Central memory CD8-positive, alpha-beta T cell (primary cell): ENCODE measurements at regions not wholly inside any gene's neighbourhood (a gene's known extent, or its start where the extent isn't known, plus 50 kb on each side); places are given as distances from the start of the nearest gene placed in this dataset.

Experiments
- ATAC-seq: fragments of 150-1000 bp; cut with Tn5 transposase; replicated peaks from 2 replicates; pipeline ENCODE4 v1.10.0; 2022; ENCODE audit warnings: mild to moderate bottlenecking, moderate FRiP score, moderate number of reproducible peaks; ENCODE audit not compliant: poor library complexity, severe bottlenecking; ENCODE audit errors: extremely low read depth
- DNase-seq, 2 donors: peaks; one replicate each; pipeline ENCODE4 v3.0.0; 2021; ENCODE audit warnings: low spot score in 2 of 2
- H3K27ac Mint-ChIP-seq: one replicate; pipeline ENCODE4 v1.8.0; 2022; ENCODE audit warnings: low read depth, mild to moderate bottlenecking, moderate library complexity, mixed read lengths
- H3K27me3 Mint-ChIP-seq: one replicate; pipeline ENCODE4 v1.8.0; 2022; ENCODE audit warnings: mixed read lengths
- H3K36me3 Mint-ChIP-seq: one replicate; pipeline ENCODE4 v1.8.0; 2022; ENCODE audit warnings: mild to moderate bottlenecking, moderate library complexity, mixed read lengths; ENCODE audit not compliant: insufficient read depth
- H3K4me1 Mint-ChIP-seq: one replicate; pipeline ENCODE4 v1.8.0; 2022; ENCODE audit warnings: mixed read lengths
- H3K4me3 Mint-ChIP-seq: one replicate; pipeline ENCODE4 v1.8.0; 2022; ENCODE audit warnings: mild to moderate bottlenecking, moderate library complexity, mixed read lengths
- H3K9me3 Mint-ChIP-seq: one replicate; pipeline ENCODE4 v1.8.0; 2022; ENCODE audit warnings: mixed read lengths

DNA sequence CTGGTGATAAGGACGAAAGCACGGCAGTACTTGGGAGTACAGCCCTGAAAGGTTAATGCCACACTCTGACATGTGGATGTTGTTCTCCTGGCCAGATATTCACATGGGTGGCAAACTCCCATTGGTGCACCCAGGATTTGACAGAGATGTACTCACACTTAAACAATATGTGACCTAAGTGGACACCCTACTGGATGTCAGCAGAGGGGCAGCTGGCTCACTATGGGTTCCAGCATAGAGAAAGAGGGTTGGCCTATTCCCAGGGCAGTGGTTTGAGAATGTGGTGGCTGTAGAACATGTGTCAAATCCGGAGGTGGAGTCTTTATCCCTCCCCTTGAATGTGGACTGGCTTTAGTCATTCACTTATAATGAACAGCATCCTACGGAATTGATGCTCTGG, 333.2 kb downstream of the DHX35 start:
- Mint-ChIP-seq H3K36me3 (no peaks in the 10 kb centered on the region), H3K4me3 (no peak overlapping the region), H3K27me3 (peaks cover 22% of the 10 kb centered on the region), H3K27ac (no peak overlapping the region), H3K4me1 (no peaks in the 10 kb centered on the region), H3K9me3 (no peaks in the 10 kb centered on the region)
- ATAC-seq (no peak), DNase-seq (no peak)

DNA sequence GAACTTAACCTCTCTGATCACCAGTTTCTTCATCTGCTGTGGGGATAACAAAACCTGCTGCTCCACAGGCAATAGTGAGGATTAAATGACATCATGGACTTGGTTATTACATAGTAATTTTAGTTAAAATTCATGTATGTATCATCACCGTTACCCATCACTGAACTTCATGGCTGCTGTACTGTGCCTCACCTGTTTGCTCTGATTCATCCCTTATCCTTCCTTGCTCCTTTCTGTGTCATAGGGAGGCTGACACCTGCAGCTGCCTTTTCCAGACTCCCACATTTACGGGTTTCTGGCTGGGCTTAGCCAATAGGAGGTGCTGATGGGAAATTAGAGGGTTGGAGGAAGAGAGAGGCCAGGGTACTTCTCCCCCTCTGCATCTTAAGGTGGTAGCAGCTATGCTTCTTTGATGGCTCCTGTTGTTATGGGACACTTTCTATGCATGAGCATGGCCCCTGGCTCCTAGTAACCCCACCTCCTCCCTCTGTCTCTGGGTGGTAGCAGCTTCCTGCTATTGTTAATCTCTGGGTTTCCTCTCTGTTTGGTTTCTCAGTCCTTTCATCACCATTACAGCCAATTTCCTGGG, 332.1 kb downstream of the DHX35 start:
- no peak for ATAC-seq
- Mint-ChIP-seq H3K4me3 (no peak overlapping the region), H3K4me1 (no peaks in the 10 kb centered on the region), H3K27ac (no peak overlapping the region), H3K36me3 (no peaks in the 10 kb centered on the region), H3K9me3 (no peaks in the 10 kb centered on the region), H3K27me3 (peaks cover 33% of the 10 kb centered on the region)
- DNase-seq, result no peak

DNA sequence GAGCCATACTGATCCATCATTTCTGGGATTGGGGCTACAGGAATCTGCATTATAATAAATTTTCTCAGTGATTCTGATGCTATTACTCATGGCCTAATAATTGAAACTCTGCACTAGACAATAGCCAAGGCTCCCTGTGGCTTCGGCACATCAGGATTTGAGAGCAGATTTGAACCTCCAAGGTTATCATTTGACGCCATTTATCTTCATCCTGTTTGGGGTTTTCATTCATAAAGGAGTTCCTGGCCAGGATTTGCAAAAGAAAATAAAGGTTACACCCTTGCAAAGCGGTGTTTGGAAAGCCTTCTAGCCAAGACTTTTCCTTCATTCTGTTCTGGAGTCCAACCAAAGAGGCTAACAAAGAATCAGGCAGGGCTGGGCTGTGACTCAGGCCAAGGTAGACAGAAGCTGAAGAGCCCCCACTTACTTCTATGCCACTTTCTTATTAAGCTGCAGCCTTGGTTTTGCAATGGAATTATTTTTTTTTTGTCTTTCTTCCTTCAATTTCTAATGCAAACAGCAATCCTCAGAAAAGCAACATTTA, 330.1 kb downstream of the DHX35 start:
- H3K4me1 Mint-ChIP-seq, result no peaks in the 10 kb centered on the region
- no peaks in the 10 kb centered on the region for H3K9me3 Mint-ChIP-seq
- H3K36me3 Mint-ChIP-seq, result no peaks in the 10 kb centered on the region
- no peak overlapping the region for H3K4me3 Mint-ChIP-seq
- DNase-seq, result no peak
- H3K27ac Mint-ChIP-seq, result no peak overlapping the region
- no peak for ATAC-seq
- peaks cover 34% of the 10 kb centered on the region for H3K27me3 Mint-ChIP-seq

DNA sequence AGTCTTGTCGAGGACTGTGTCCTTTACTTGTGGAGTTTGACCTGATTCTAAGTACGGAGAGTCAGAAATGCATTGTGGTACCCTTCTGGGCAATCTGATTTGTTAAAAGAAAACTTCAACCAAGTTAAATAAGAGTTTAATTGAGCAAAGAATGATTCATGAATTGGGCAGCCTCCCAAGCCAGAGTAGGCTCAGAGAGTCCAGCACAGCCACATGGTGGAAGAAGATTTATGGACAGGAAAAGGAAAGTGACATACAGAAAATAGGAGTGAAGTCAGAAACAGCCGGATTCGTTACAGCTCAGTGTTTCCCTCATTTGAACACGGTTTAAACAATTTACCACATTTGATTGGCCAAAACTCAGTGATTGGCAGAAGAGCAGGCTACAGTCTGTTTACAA, 329.2 kb downstream of the DHX35 start:
- H3K4me1 Mint-ChIP-seq, result no peaks in the 10 kb centered on the region
- H3K4me3 Mint-ChIP-seq, result no peak overlapping the region
- DNase-seq, result no peak
- ATAC-seq, result no peak
- H3K27me3 Mint-ChIP-seq, result peaks cover 42% of the 10 kb centered on the region
- H3K36me3 Mint-ChIP-seq, result no peaks in the 10 kb centered on the region
- H3K9me3 Mint-ChIP-seq, result no peaks in the 10 kb centered on the region
- H3K27ac Mint-ChIP-seq, result no peak overlapping the region

DNA sequence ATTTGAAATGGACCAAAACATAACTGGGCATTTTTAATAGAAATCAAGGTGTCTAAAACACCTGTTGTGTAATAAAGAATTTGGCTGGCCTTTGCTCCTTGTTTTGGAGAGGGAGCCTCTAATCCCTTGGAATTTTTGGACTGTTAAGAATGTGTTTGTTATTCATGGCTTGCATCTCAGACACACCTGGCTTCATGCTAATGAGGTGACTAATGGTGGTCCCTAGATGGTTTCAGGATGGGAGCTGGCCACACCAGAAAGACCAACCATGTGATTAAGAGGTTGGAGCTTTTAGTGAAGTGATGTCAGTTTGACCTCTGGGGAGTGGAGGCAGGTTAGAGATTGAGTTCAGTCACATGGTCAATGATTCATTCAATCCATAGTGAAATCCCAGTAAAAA, 328.4 kb downstream of the DHX35 start:
- no peaks in the 10 kb centered on the region for H3K36me3 Mint-ChIP-seq
- no peaks in the 10 kb centered on the region for H3K4me1 Mint-ChIP-seq
- H3K27ac Mint-ChIP-seq, result no peak overlapping the region
- H3K27me3 Mint-ChIP-seq, result peaks cover 49% of the 10 kb centered on the region
- DNase-seq (no peak), ATAC-seq (no peak)
- H3K9me3 Mint-ChIP-seq, result no peaks in the 10 kb centered on the region
- no peak overlapping the region for H3K4me3 Mint-ChIP-seq

DNA sequence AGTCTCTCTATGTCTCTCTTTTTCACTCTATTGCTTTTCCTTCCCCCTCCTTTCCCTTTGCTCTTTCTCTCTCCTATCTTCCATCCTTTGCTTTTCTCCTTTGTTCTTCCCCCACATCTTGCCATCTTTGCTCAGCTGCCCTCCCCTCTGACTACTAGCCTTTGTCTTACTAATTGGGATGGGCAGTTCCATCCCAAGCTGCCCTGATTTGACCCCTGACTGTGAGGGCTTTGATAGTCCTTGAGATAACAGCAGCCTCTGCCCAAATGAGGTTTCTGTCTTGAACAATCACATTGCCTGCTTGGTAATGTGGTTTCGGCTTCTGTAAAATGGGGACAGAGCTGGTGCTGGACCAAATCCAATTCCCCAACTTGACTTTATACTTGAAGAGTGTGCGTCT, 327.7 kb downstream of the DHX35 start:
- Mint-ChIP-seq H3K27me3 (peaks cover 47% of the 10 kb centered on the region), H3K27ac (no peak overlapping the region), H3K4me3 (no peak overlapping the region), H3K4me1 (no peaks in the 10 kb centered on the region), H3K9me3 (no peaks in the 10 kb centered on the region), H3K36me3 (no peaks in the 10 kb centered on the region)
- no peak for ATAC-seq
- DNase-seq, result no peak

DNA sequence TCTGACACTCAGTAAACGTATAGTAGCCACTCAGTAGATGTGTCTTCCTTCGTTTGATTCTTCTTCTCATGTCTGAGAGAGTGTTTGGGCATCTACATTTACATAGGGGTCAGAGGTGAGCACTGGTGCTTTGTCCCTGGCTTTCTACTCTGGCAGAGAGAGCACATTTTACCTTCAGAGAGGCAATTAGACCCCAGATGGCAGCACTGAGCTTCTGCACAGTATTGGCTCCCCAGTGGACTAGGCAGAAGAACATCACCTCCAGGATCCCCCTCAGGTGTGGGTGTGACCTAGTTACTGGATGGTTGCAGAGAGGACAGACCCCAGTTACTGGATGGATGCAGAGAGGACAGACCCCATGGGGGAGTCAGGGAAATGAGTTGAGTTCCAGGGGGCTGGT, 327.2 kb downstream of the DHX35 start:
- ATAC-seq (no peak), DNase-seq (no peak)
- H3K27ac Mint-ChIP-seq, result no peak overlapping the region
- H3K4me1 Mint-ChIP-seq, result no peaks in the 10 kb centered on the region
- H3K4me3 Mint-ChIP-seq, result no peak overlapping the region
- no peaks in the 10 kb centered on the region for H3K9me3 Mint-ChIP-seq
- peaks cover 42% of the 10 kb centered on the region for H3K27me3 Mint-ChIP-seq
- no peaks in the 10 kb centered on the region for H3K36me3 Mint-ChIP-seq

DNA sequence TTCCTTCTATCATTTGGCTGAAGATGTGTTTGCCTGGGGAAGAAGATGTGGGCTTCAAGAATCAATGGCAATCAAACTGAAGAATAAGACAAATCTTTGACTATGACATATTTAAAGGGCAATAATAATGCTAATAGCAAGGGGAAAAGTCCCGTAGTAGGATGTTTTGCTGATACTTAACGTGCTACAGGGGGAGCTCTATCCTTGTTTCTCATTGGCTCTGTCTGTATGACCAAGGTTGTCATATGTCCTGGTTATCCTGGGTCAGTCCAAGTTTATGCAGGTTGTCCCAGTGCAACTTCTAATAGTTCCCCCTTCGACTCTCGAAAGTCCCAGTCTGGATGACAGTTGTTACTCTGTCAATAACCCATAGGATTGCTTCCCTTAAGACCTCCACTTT, 321.3 kb downstream of the DHX35 start:
- H3K4me1 Mint-ChIP-seq, result no peaks in the 10 kb centered on the region
- peaks cover 38% of the 10 kb centered on the region for H3K27me3 Mint-ChIP-seq
- DNase-seq, result no peak

DNA sequence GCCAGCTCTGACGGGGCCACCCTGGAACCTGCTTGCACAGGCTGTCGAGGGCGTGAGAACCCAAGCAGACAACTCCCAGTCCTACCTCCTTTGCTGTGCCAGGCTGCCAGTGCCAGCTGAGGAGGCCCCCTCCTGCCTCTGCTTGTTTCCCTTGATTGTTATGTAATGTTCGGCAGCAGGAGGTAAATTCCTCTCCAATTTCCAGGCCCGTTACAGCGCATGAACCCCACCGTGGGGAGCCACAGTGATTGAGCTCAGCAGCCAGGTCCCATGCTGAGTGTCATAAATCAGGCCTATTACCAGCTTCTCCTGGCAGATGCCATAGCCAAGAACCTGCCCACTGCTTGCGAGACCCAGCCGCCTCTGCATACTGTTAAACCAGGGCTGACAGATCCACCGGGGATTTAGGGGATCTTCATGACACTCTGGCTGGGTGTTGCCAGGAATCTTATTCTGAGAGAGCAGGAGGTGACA, 320.5 kb downstream of the DHX35 start:
- Mint-ChIP-seq H3K36me3 (no peaks in the 10 kb centered on the region), H3K4me1 (no peaks in the 10 kb centered on the region), H3K9me3 (no peaks in the 10 kb centered on the region), H3K4me3 (no peak overlapping the region), H3K27me3 (peaks cover 38% of the 10 kb centered on the region), H3K27ac (no peak overlapping the region)
- DNase-seq (no peak), ATAC-seq (no peak)

More for the DNA sequence above, 321.3 kb downstream of the DHX35 start:
- no peaks in the 10 kb centered on the region for H3K9me3 Mint-ChIP-seq
- no peaks in the 10 kb centered on the region for H3K36me3 Mint-ChIP-seq
- no peak overlapping the region for H3K27ac Mint-ChIP-seq
- H3K4me3 Mint-ChIP-seq, result no peak overlapping the region
- no peak for ATAC-seq

DNA sequence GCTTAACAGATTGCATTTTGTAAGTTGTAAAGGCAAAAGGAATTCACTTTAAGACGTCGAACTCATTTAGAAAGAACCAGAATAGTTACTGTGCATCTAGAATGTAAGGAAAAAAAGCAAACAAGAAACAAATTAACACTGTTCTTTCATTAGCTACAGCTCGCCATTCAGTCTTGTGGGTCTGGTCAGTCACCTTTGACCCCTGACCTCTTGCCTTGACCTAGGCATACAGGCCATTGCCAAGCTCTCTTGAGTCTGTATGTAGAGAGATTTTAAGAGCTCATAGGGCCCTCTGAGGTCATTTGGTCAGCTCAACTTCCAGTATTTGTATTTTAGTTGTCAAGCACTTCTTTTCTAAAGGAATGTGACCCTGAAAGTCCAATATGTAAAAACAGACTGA, 318.7 kb downstream of the DHX35 start:
- no peak overlapping the region for H3K4me3 Mint-ChIP-seq
- no peak for DNase-seq
- peaks cover 27% of the 10 kb centered on the region for H3K27me3 Mint-ChIP-seq
- peaks cover 6% of the 10 kb centered on the region for H3K9me3 Mint-ChIP-seq
- no peak overlapping the region for H3K27ac Mint-ChIP-seq
- no peaks in the 10 kb centered on the region for H3K4me1 Mint-ChIP-seq
- no peak for ATAC-seq
- H3K36me3 Mint-ChIP-seq, result no peaks in the 10 kb centered on the region

DNA sequence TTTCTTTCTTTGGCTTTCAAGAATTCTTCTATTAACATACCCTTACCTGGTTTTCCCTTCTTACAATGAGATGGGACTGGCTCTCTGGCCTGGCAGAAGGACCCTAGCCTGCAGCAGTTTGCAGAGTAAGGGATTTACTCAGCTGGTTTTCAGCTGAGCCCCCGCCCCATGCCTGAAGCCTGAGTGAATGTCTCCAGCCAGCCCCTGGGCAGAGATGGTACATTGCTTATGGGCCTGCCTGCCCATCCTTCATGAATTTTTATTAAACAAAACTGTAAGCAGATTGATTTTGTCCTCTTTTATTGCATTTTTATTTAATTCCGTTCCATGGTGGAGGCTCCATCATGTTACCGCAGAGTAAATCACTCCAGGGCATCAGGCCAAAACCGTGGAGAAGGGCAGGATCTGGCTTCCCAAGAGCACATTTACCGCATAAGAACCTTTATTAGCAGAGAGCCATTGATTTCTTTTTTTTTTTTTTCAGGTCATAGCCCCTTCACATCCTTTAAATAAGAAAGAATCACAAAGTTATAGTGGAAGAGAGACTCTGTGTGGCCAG, 316.2 kb downstream of the DHX35 start:
- Mint-ChIP-seq H3K4me3 (no peak overlapping the region), H3K27me3 (peaks cover 26% of the 10 kb centered on the region), H3K4me1 (no peaks in the 10 kb centered on the region), H3K27ac (no peak overlapping the region), H3K36me3 (no peaks in the 10 kb centered on the region), H3K9me3 (peaks cover 6% of the 10 kb centered on the region)
- DNase-seq, result no peak
- no peak for ATAC-seq

DNA sequence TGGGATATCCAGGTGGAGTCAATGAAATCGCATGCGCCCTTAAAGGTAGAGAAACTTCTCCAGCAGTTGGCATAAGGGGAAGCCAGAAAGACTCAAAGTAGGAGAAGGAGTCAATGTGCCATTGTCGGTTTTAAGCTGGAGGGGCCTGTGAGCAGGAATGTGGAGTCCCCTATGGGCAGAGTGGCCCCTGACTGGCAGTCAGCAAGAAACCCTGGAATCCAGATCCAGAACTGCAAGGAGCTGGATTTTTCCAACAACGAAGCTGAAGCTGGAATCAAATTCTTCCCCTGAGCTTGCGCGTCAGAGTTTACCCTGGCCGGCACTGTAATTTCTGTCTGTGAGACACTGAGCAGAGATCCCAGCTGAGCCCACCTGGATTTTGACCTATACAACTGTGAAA, 315.0 kb downstream of the DHX35 start:
- H3K27ac Mint-ChIP-seq, result no peak overlapping the region
- ATAC-seq (no peak), DNase-seq (no peak)
- no peak overlapping the region for H3K4me3 Mint-ChIP-seq
- no peaks in the 10 kb centered on the region for H3K4me1 Mint-ChIP-seq
- H3K27me3 Mint-ChIP-seq, result peaks cover 22% of the 10 kb centered on the region
- H3K9me3 Mint-ChIP-seq, result peaks cover 6% of the 10 kb centered on the region
- no peaks in the 10 kb centered on the region for H3K36me3 Mint-ChIP-seq

DNA sequence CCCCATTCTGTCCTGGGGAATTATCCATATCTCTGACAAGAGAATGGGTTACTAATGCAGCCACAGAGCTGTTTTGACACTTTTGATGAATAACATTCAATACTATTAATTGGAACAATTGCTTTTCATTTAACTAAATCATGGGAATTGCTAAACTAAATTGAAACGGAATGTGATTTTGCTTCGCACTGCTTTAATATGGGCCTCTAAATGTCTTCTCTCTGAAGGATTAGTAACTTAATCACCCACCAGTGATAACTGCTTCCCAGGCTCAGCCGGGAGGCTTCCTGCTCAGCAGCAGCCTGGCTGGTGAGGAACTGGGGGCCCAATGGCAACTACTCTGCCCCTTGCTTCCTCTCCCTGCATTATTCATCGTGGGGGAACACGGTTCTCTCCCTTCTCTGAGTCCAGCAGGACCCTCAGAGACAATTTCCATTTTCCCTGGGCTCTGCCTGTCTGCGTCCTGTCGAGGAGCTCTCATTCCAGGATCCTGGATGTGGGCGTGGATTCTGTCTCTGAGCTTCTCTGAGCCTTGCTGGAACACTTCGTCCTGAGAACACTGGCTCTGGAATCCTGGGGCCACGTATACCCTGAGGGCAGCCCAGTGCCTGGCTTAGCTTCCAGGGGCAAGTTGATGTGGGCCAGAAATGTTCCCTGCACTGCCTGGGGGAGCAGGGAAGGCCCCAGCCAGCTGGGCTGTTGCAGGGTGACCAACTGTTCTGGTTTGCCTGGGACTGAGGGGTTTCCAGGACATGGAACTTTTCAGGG, 308.9 kb downstream of the DHX35 start:
- ATAC-seq, result no peak
- Mint-ChIP-seq H3K27ac (no peak overlapping the region), H3K4me1 (no peaks in the 10 kb centered on the region), H3K27me3 (peaks cover 18% of the 10 kb centered on the region), H3K9me3 (no peaks in the 10 kb centered on the region), H3K4me3 (no peak overlapping the region), H3K36me3 (no peaks in the 10 kb centered on the region)
- DNase-seq, result no peak
